Neural crest cell (in vitro differentiated cells): ENCODE measurements at regions not wholly inside any gene's neighbourhood (a gene's known extent, or its start where the extent isn't known, plus 50 kb on each side); places are given as distances from the start of the nearest gene placed in this dataset.
"Not testable (repeated sequence)": the region's sequence is repeated elsewhere in the genome, so short reads cannot be mapped to it uniquely, and the experiment has no call there.

Experiments
- DNase-seq: peaks from one replicate; pipeline ENCODE4 v3.0.0; 2021; ENCODE audit warnings: low read depth, mixed read lengths, low spot score
- H3K27ac Mint-ChIP-seq: one replicate; pipeline ENCODE4 v1.8.0; 2021; ENCODE audit warnings: mild to moderate bottlenecking, mixed read lengths; ENCODE audit not compliant: unreplicated experiment
- H3K27me3 Mint-ChIP-seq: 2 replicates; pipeline ENCODE4 v1.8.0; 2021; ENCODE audit warnings: low read depth, mild to moderate bottlenecking, mixed read lengths
- H3K36me3 Mint-ChIP-seq: 2 replicates; pipeline ENCODE4 v1.8.0; 2021; ENCODE audit warnings: low read depth, mild to moderate bottlenecking, mixed read lengths
- H3K4me1 Mint-ChIP-seq: 2 replicates; pipeline ENCODE4 v1.8.0; 2021; ENCODE audit warnings: mixed read lengths
- H3K4me3 Mint-ChIP-seq: one replicate; pipeline ENCODE4 v1.8.0; 2021; ENCODE audit warnings: mild to moderate bottlenecking, mixed read lengths
- H3K9me3 Mint-ChIP-seq: 2 replicates; pipeline ENCODE4 v1.8.0; 2021; ENCODE audit warnings: mixed read lengths
- TF ChIP-seq, protein P1 (sequence below): fragments of 200-600 bp; sonication (generic); conservative IDR thresholded peaks from 2 replicates; pipeline ENCODE4 v1.5.0; 2021; ENCODE audit warnings: antibody characterized with exemption, mild to moderate bottlenecking

DNA sequence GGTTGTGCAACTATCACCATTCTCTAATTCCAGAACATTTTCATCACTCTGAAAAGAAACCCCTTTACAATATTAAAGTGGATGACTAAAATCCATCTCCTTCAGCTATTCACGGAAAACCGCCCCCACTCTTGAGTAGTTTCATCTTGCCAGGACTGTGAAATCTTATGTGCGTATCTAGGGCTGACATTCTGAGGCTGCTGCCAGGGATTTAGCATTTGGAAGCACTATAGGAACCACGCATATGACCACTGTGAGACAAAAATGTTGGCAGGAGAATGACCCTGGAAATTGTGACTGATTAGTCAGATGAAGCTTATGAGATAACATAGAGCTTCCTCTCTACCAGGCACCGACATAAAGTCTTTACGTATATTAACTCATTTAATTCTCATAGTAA, 305.2 kb upstream of the PDE3A start:
- no peak for DNase-seq
- Mint-ChIP-seq H3K9me3 (peaks cover 9% of the 10 kb centered on the region), H3K4me3 (no peak overlapping the region), H3K36me3 (peaks cover 2% of the 10 kb centered on the region), H3K27me3 (no peaks in the 10 kb centered on the region), H3K4me1 (no peaks in the 10 kb centered on the region), H3K27ac (no peak overlapping the region)
- TF ChIP-seq, protein P1, sequence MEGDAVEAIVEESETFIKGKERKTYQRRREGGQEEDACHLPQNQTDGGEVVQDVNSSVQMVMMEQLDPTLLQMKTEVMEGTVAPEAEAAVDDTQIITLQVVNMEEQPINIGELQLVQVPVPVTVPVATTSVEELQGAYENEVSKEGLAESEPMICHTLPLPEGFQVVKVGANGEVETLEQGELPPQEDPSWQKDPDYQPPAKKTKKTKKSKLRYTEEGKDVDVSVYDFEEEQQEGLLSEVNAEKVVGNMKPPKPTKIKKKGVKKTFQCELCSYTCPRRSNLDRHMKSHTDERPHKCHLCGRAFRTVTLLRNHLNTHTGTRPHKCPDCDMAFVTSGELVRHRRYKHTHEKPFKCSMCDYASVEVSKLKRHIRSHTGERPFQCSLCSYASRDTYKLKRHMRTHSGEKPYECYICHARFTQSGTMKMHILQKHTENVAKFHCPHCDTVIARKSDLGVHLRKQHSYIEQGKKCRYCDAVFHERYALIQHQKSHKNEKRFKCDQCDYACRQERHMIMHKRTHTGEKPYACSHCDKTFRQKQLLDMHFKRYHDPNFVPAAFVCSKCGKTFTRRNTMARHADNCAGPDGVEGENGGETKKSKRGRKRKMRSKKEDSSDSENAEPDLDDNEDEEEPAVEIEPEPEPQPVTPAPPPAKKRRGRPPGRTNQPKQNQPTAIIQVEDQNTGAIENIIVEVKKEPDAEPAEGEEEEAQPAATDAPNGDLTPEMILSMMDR: no peak

DNA sequence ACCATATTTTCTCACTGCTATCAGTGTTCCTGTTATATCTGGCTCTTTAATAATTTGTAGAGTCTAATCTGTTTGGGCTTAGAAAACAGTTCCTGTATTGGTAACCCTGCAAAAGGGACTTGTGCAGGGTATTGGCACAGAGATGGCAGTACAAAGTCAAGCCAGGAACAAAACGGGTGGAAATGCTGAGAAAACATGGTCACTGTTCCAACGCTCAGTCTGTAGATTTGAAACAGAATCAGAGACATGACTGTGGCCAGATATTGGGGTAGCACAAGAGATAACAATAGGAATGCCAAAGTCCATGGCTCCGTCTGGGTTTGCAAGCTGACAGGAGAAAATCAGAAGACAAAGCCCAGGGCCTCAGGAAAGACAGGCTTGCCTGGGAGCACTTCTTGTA, 290.7 kb upstream of the PDE3A start:
- H3K4me3 Mint-ChIP-seq: no peak overlapping the region
- H3K27me3 Mint-ChIP-seq: no peaks in the 10 kb centered on the region
- no peak overlapping the region for H3K27ac Mint-ChIP-seq
- no peaks in the 10 kb centered on the region for H3K9me3 Mint-ChIP-seq
- no peaks in the 10 kb centered on the region for H3K36me3 Mint-ChIP-seq
- no peak for DNase-seq
- no peaks in the 10 kb centered on the region for H3K4me1 Mint-ChIP-seq
- TF ChIP-seq, protein P1: no peak

DNA sequence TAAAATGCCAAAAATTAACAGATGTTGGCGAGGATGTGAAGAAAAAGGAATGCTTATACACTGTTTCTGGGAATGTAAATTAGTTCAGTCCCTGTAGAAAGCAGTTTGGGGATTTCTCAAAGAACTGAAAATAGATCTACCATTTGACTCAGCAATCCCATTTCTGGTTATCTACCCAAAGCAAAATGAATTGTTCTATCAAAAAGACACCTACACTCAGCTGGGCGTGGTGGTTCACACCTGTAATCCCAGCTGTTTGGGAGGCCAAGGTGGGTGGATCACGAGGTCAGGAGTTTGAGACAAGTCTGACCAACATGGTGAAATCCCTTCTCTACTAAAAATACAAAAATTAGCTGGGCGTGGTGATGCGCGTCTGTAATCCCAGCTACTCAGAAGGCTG, 279.3 kb upstream of the PDE3A start:
- Mint-ChIP-seq H3K4me1 (no peaks in the 10 kb centered on the region), H3K9me3 (peaks cover 6% of the 10 kb centered on the region), H3K4me3 (no peak overlapping the region), H3K27ac (no peak overlapping the region), H3K27me3 (no peaks in the 10 kb centered on the region), H3K36me3 (peaks cover 4% of the 10 kb centered on the region)
- no peak for DNase-seq
- TF ChIP-seq, protein P1: no peak

DNA sequence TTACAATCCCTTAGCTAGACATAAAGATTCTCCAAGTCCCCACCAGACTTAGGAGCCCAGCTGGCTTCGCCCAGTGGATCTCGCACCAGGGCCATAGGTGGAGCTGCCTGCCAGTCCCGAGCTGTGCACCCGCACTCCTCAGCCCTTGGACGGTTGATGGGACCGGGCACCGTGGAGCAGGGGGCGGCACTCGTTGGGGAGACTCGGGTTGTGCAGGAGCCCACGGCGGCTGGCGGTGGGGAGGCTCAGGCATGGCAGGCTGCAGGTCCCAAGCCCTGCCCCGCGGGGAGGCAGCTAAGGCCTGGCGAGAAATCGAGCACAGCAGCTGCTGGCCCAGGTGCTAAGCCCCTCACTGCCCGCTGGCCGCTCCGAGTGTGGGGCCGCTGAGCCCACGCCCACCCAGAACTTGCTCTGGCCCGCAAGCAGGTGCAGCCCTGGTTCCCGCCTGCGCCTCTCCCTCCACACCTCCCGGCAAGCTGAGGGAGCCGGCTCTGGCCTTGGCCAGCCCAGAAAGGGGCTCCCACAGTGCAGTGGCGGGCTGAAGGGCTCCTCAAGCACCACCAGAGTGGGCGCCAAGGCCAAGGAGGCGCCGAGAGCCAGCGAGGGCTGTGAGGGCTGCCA, 275.0 kb upstream of the PDE3A start:
- not testable (repeated sequence) for H3K4me3 Mint-ChIP-seq, H3K27me3 Mint-ChIP-seq, H3K36me3 Mint-ChIP-seq, H3K9me3 Mint-ChIP-seq, H3K4me1 Mint-ChIP-seq, H3K27ac Mint-ChIP-seq, DNase-seq

DNA sequence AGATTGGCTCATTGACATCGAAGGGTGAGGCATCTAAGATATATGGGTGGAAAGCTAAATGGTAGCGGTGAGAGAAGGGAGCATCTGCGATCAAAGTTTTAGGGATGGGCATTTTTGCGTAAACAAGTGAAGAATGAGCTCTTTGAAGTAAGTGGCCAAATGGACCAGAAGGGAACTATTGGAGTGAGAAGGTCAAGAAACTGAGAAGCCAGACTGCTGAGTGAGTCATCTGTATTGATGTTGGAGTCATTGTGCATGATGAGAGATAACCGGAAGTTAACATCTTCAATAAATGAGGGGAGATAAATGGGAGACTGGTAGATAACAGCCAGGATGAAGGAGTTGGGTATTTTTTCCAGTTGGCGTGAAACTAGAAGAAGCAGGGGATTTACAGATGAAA, 271.9 kb upstream of the PDE3A start:
- Mint-ChIP-seq H3K4me1 (no peaks in the 10 kb centered on the region), H3K4me3 (no peak overlapping the region), H3K36me3 (no peaks in the 10 kb centered on the region), H3K27ac (no peak overlapping the region), H3K9me3 (peaks cover 5% of the 10 kb centered on the region), H3K27me3 (no peaks in the 10 kb centered on the region)
- TF ChIP-seq, protein P1: no peak
- DNase-seq: no peak

DNA sequence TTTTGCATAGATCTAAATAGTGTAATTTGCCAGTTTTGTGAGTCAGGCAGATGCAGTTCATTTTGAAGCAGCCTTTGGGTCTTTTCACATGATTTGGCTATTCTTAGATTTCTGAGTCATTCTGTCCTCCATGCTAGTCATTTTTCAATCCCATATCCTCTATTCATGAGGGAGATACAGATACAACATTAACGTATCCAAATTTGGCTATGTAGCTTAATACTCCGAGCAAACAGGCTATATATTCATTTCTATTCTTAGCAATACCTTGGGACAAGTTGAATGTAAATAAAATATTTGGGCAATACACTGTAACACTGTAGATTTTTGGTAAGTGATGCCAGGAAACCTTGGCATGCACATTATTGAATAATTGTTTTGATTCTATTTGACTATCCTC, 270.7 kb upstream of the PDE3A start:
- Mint-ChIP-seq H3K9me3 (peaks cover 5% of the 10 kb centered on the region), H3K4me1 (no peaks in the 10 kb centered on the region), H3K36me3 (no peaks in the 10 kb centered on the region), H3K27ac (no peak overlapping the region), H3K4me3 (no peak overlapping the region), H3K27me3 (no peaks in the 10 kb centered on the region)
- TF ChIP-seq, protein P1: no peak
- no peak for DNase-seq
